ENCODE measurements at regions not wholly inside any gene's neighbourhood (a gene's known extent, or its start where the extent isn't known, plus 50 kb on each side); places are given as distances from the start of the nearest gene placed in this dataset.
A peak's percentile ranks its signal among the peaks of the same experiment; 100 is the strongest.

GRCh38 chr2:215712871-215713790, 277.3 kb upstream of the FN1 start (continued):
- TF ChIP-seq HNF4G (IDR thresholded peaks at IDR 0.05; ENCODE audit: borderline replicate concordance, low read depth, low read length) (peak; percentile 11; the same call in 1 of the 2 replicates), HNF4G (CRISPR knock-in tag; IDR thresholded peaks at IDR 0.05; ENCODE audit: borderline replicate concordance, low read depth) (no peak), KLF16 (CRISPR knock-in tag; IDR thresholded peaks at IDR 0.05) (0 out of 4 replicates have a peak, but pooled peaks of 1 of the 2 experiments have one; percentile 32), KMT2B (CRISPR knock-in tag; IDR thresholded peaks at IDR 0.05) (no peak), SOX6 (IDR thresholded peaks at IDR 0.05) (no peak), SOX6 (CRISPR knock-in tag; IDR thresholded peaks at IDR 0.05) (peak; percentile 65; the same call in 1 of the 2 replicates), MEIS2 (CRISPR knock-in tag; IDR thresholded peaks at IDR 0.05) (no peak), ZNF225 (CRISPR knock-in tag; IDR thresholded peaks at IDR 0.05) (no peak), JUN (CRISPR knock-in tag; IDR thresholded peaks at IDR 0.05) (0 out of 2 replicates have a peak, but pooled peaks have one; percentile 46), FOXA1 (IDR thresholded peaks at IDR 0.05) (no peak), FOXA1 (CRISPR knock-in tag; IDR thresholded peaks at IDR 0.05) (peak; percentile 40), EP300 (IDR thresholded peaks at IDR 0.05; ENCODE audit: low read depth in 2 of 2, low read length in 2 of 2) (peak in 1 of 2 experiments; percentile 86; a peak in 2 of 4 replicates), EP300 (CRISPR knock-in tag; IDR thresholded peaks at IDR 0.05; ENCODE audit: borderline replicate concordance) (no peak), MAZ (IDR thresholded peaks at IDR 0.05; ENCODE audit: borderline replicate concordance, low read depth, low read length) (no peak), MAZ (CRISPR knock-in tag; IDR thresholded peaks at IDR 0.05; ENCODE audit: low read depth) (no peak), CEBPG (CRISPR knock-in tag; IDR thresholded peaks at IDR 0.05) (peak; percentile 85), HMGA1 (CRISPR knock-in tag; conservative IDR thresholded peaks at IDR 0.05) (no peak), ARID5B (CRISPR knock-in tag; IDR thresholded peaks at IDR 0.05) (peak; percentile 67), BCL6 (CRISPR knock-in tag; IDR thresholded peaks at IDR 0.05) (peak; percentile 77), POGZ (CRISPR knock-in tag; IDR thresholded peaks at IDR 0.05) (0 out of 2 replicates have a peak, but pooled peaks have one; percentile 29), FOXP1 (IDR thresholded peaks at IDR 0.05) (no peak), FOXP1 (CRISPR knock-in tag; IDR thresholded peaks at IDR 0.05) (peak; percentile 65; the same call in 1 of the 2 replicates), SMARCC2 (IDR thresholded peaks at IDR 0.05) (no peak), FOXP4 (CRISPR knock-in tag; IDR thresholded peaks at IDR 0.05) (peak; percentile 22; the same call in 1 of the 2 replicates), POLR2AphosphoS5 (IDR thresholded peaks at IDR 0.05; ENCODE audit: low read depth, low read length) (no peak), ZNF644 (CRISPR knock-in tag; IDR thresholded peaks at IDR 0.05; ENCODE audit: low read depth) (peak; percentile 52; the same call in 1 of the 2 replicates), SALL2 (CRISPR knock-in tag; IDR thresholded peaks at IDR 0.05) (no peak), CEBPB (IDR thresholded peaks at IDR 0.05; ENCODE audit: borderline replicate concordance, low read depth, low read length) (peak; percentile 94)

Data from HepG2 (cell line).